H1 (cell line): ENCODE measurements at regions not wholly inside any gene's neighbourhood (a gene's known extent, or its start where the extent isn't known, plus 50 kb on each side); places are given as distances from the start of the nearest gene placed in this dataset.
"Not testable (repeated sequence)": the region's sequence is repeated elsewhere in the genome, so short reads cannot be mapped to it uniquely, and the experiment has no call there.

Experiments used
- CTCF ChIA-PET: fragments of 300-600 bp; sonication (Branson Sonifier 250); formaldehyde crosslinking; loops from one replicate; lab custom pipeline; 2021; ENCODE audit not compliant: partially characterized antibody; lab: Charles Lee
- POLR2A ChIA-PET: fragments of 300-600 bp; sonication (Branson Sonifier 250); formaldehyde crosslinking; loops from one replicate; lab custom pipeline; 2021; ENCODE audit warnings: inconsistent platforms; ENCODE audit not compliant: partially characterized antibody; lab: Charles Lee
- DNase-seq, 2 experiments: peaks; one replicate each; pipeline versions ENCODE4 v3.0.0 to v3.0.0-alpha.2; 2010 to 2022; ENCODE audit warnings: low spot score in 2 of 2, low read depth in 1 of 2, mixed read lengths in 1 of 2
- FAIRE-seq: peaks from 2 replicates; lab custom pipeline; 2011; peaks lifted over from hg19 to GRCh38; lab: Jason Lieb, UNC
- H2AFZ ChIP-seq: 2 replicates; pipeline ENCODE4 v1.8.1; 2012; ENCODE audit warnings: low read length, inconsistent platforms
- H2AK5ac ChIP-seq: 2 replicates; pipeline ENCODE4 v1.6.1; 2013; ENCODE audit warnings: low read depth, low read length
- H2BK120ac ChIP-seq: replicated peaks from 2 replicates; pipeline ENCODE3; 2013; ENCODE audit warnings: low read depth, low read length, inconsistent platforms
- H2BK12ac ChIP-seq: 2 replicates; pipeline ENCODE4 v1.6.1; 2013; ENCODE audit warnings: low read depth, low read length
- H2BK15ac ChIP-seq: 2 replicates; pipeline ENCODE4 v1.6.1; 2013; ENCODE audit warnings: low read length
- H2BK20ac ChIP-seq: 2 replicates; pipeline ENCODE4 v1.6.1; 2013; ENCODE audit warnings: low read length
- H2BK5ac ChIP-seq: 2 replicates; pipeline ENCODE4 v1.6.1; 2013; ENCODE audit warnings: low read depth, low read length
- H3K14ac ChIP-seq: 2 replicates; pipeline ENCODE4 v1.6.1; 2013; ENCODE audit warnings: inconsistent platforms; ENCODE audit not compliant: insufficient read length
- H3K18ac ChIP-seq: 2 replicates; pipeline ENCODE4 v1.6.1; 2013; ENCODE audit warnings: low read length; ENCODE audit errors: extremely low read depth
- H3K23ac ChIP-seq: 2 replicates; pipeline ENCODE4 v1.6.1; 2013; ENCODE audit warnings: inconsistent platforms; ENCODE audit not compliant: insufficient read length
- H3K23me2 ChIP-seq: 2 replicates; pipeline ENCODE4 v1.6.1; 2013; ENCODE audit warnings: low read depth, low read length
- H3K27ac ChIP-seq: 2 replicates; pipeline ENCODE4 v1.6.1; 2011; ENCODE audit warnings: low read depth, low read length, inconsistent platforms
- H3K27me3 ChIP-seq, 4 experiments: replicated peaks in 1 of 4; 1 replicate in 1 of 4; 2 replicates in 3 of 4; pipeline versions ENCODE4 v1.6.1 to v1.8.1; 2011 to 2013; ENCODE audit warnings: low read length in 3 of 4, mild to moderate bottlenecking in 3 of 4, inconsistent platforms in 2 of 4, mixed read lengths in 2 of 4, moderate library complexity in 1 of 4; ENCODE audit not compliant: control insufficient read depth in 3 of 4, insufficient read depth in 3 of 4; ENCODE audit errors: extremely low read depth in 1 of 4
- H3K36me3 ChIP-seq, 4 experiments: 2 replicates each; pipeline versions ENCODE4 v1.6.1 to v1.8.1; 2011 to 2013; ENCODE audit warnings: mild to moderate bottlenecking in 4 of 4, low read length in 3 of 4, moderate library complexity in 2 of 4, control low read depth in 1 of 4, inconsistent platforms in 1 of 4; ENCODE audit not compliant: insufficient read depth in 4 of 4, control insufficient read depth in 2 of 4
- H3K4ac ChIP-seq: replicated peaks from 2 replicates; pipeline ENCODE3; 2013; ENCODE audit warnings: low read length, low read depth, mixed read lengths, inconsistent platforms; ENCODE audit not compliant: insufficient read length
- H3K4me1 ChIP-seq, 4 experiments: replicated peaks in 1 of 4; 1 replicate in 1 of 4; 2 replicates in 3 of 4; pipeline versions ENCODE4 v1.6.1 to v1.8.1; 2011 to 2013; ENCODE audit warnings: low read length in 3 of 4, inconsistent platforms in 2 of 4, mixed read lengths in 1 of 4; ENCODE audit not compliant: insufficient read depth in 4 of 4, control insufficient read depth in 3 of 4
- H3K4me2 ChIP-seq, 2 experiments: 2 replicates each; pipeline versions ENCODE4 v1.6.1 to v1.8.1; 2011 to 2013; ENCODE audit warnings: low read depth in 2 of 2, low read length in 2 of 2, control low read depth in 1 of 2, inconsistent platforms in 1 of 2, mild to moderate bottlenecking in 1 of 2; ENCODE audit not compliant: insufficient read depth in 1 of 2
- H3K4me3 ChIP-seq, 4 experiments: fragments of 200-600, 300-600 bp in 1 of 4; sonication (generic), shearing (Covaris generic), sonication (Bioruptor Twin) in 1 of 4; 2 replicates each; pipeline versions ENCODE4 v1.5.1 to v1.8.1; 2011 to 2016; ENCODE audit warnings: low read length in 4 of 4, low read depth in 3 of 4, control low read depth in 2 of 4, inconsistent platforms in 2 of 4, mild to moderate bottlenecking in 2 of 4, mixed read lengths in 1 of 4, moderate library complexity in 1 of 4; ENCODE audit not compliant: insufficient read depth in 2 of 4; ENCODE audit errors: extremely low read depth in 1 of 4
- H3K56ac ChIP-seq: replicated peaks from 2 replicates; pipeline ENCODE3; 2013; ENCODE audit warnings: low read depth, mild to moderate bottlenecking, mixed read lengths, low read length, inconsistent platforms; ENCODE audit not compliant: insufficient read length
- H3K79me1 ChIP-seq: 2 replicates; pipeline ENCODE4 v1.6.1; 2013; ENCODE audit warnings: low read depth, low read length, control low read depth
- H3K79me2 ChIP-seq, 2 experiments: 2 replicates each; pipeline versions ENCODE4 v1.6.1 to v1.8.1; 2012 to 2013; ENCODE audit warnings: low read length in 2 of 2, mild to moderate bottlenecking in 2 of 2, inconsistent platforms in 1 of 2; ENCODE audit not compliant: insufficient read depth in 2 of 2, control insufficient read depth in 1 of 2
- H3K9ac ChIP-seq, 4 experiments: replicated peaks in 1 of 4; 1 replicate in 1 of 4; 2 replicates in 3 of 4; pipeline versions ENCODE4 v1.6.1 to v1.8.1; 2011 to 2013; ENCODE audit warnings: low read depth in 3 of 4, low read length in 3 of 4, control low read depth in 2 of 4, mild to moderate bottlenecking in 2 of 4, moderate library complexity in 2 of 4, inconsistent platforms in 1 of 4; ENCODE audit errors: extremely low read depth in 1 of 4
- H3K9me3 ChIP-seq, 2 experiments: 2 replicates each; pipeline versions ENCODE4 v1.6.1 to v1.8.1; 2012 to 2013; ENCODE audit warnings: mild to moderate bottlenecking in 2 of 2, moderate library complexity in 2 of 2, control low read depth in 1 of 2, inconsistent platforms in 1 of 2, low read depth in 1 of 2, low read length in 1 of 2, mixed read lengths in 1 of 2; ENCODE audit not compliant: insufficient read depth in 2 of 2
- H4K20me1 ChIP-seq, 2 experiments: replicated peaks in 1 of 2; 2 replicates each; pipeline versions ENCODE3 to v1.8.1; 2011 to 2013; ENCODE audit warnings: inconsistent platforms in 2 of 2, low read length in 2 of 2, mild to moderate bottlenecking in 1 of 2; ENCODE audit not compliant: insufficient read depth in 2 of 2, control insufficient read depth in 1 of 2
- H4K5ac ChIP-seq: 2 replicates; pipeline ENCODE4 v1.6.1; 2013; ENCODE audit warnings: low read length, low read depth, mixed read lengths, inconsistent platforms; ENCODE audit not compliant: insufficient read length
- H4K8ac ChIP-seq: 2 replicates; pipeline ENCODE4 v1.8.0; 2013; ENCODE audit warnings: mild to moderate bottlenecking, moderate library complexity, low read length, inconsistent platforms; ENCODE audit not compliant: insufficient read depth; ENCODE audit errors: extremely low read depth
- H4K91ac ChIP-seq: replicated peaks from 2 replicates; pipeline ENCODE3; 2013; ENCODE audit warnings: low read length, mixed read lengths, inconsistent platforms; ENCODE audit not compliant: insufficient read length
- EP300 ChIP-seq, 2 experiments: IDR thresholded peaks; 1 replicate in 1 of 2; 2 replicates in 1 of 2; pipeline ENCODE4 v1.6.1; 2011 to 2012; ENCODE audit warnings: low read depth in 2 of 2, low read length in 2 of 2, mild to moderate bottlenecking in 2 of 2, borderline replicate concordance in 1 of 2, inconsistent platforms in 1 of 2, moderate library complexity in 1 of 2
- JUND ChIP-seq: IDR thresholded peaks from 2 replicates; pipeline ENCODE4 v1.6.1; 2011; ENCODE audit warnings: mild to moderate bottlenecking, improper control_type of control experiment, low read length
- KDM1A ChIP-seq: fragments of 200-600, 300-600 bp; sonication (generic); IDR thresholded peaks from 2 replicates; pipeline ENCODE4 v1.7.1; 2016; ENCODE audit warnings: mild to moderate bottlenecking, low read length, borderline replicate concordance
- POLR2A ChIP-seq, 2 experiments: IDR thresholded peaks; 1 replicate in 1 of 2; 2 replicates in 1 of 2; pipeline ENCODE4 v1.6.1; 2011; ENCODE audit warnings: low read depth in 2 of 2, low read length in 2 of 2, mild to moderate bottlenecking in 2 of 2; ENCODE audit errors: control extremely low read depth in 1 of 2
- RAD21 ChIP-seq, 2 experiments: IDR thresholded peaks in 1 of 2; conservative IDR thresholded peaks in 1 of 2; 2 replicates each; pipeline ENCODE4 v1.6.1; 2011; ENCODE audit warnings: low read depth in 2 of 2, low read length in 2 of 2, improper control_type of control experiment in 1 of 2, inconsistent platforms in 1 of 2, mild to moderate bottlenecking in 1 of 2, moderate library complexity in 1 of 2

DNA sequence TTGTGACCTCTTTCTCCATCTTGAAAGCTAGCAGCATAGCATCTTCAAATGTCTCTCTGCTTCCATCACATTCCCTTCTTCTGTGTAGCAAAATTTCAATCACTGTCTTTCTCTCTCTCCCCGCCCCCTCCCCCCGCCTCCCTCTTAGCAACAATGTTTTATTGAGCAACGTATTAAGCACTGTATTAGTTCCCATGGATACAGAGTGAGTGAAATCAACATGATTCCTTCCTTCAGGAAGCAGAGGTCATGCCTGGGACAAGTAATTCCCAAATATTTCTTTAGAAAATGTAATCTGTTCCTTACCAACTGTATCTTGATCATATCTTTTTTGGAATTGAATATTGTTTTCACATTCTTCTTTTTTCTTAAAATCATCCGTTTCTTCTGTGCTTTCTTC, 373.7 kb upstream of the NECTIN3 start (continued):
- TF ChIP-seq EP300 (IDR thresholded peaks at IDR 0.05; ENCODE audit: borderline replicate concordance in 1 of 2, low read depth in 2 of 2, low read length in 2 of 2) (no peak), POLR2A (IDR thresholded peaks at IDR 0.05; ENCODE audit: control extremely low read depth in 1 of 2, low read depth in 2 of 2, low read length in 2 of 2) (no peak), JUND (no peak), KDM1A (no peak), RAD21 (IDR thresholded peaks at IDR 0.05 in 1 of 2, conservative IDR thresholded peaks at IDR 0.05 in 1 of 2; ENCODE audit: low read depth in 2 of 2, low read length in 2 of 2) (no peak)

- H2BK12ac ChIP-seq, H3K23ac ChIP-seq, H2BK20ac ChIP-seq, CTCF ChIA-PET, H3K79me1 ChIP-seq, H4K20me1 ChIP-seq, H3K56ac ChIP-seq, H3K4ac ChIP-seq, H3K27ac ChIP-seq, H2BK15ac ChIP-seq, H3K36me3 ChIP-seq, H3K18ac ChIP-seq, H4K91ac ChIP-seq, H3K14ac ChIP-seq, H2BK120ac ChIP-seq, H3K79me2 ChIP-seq, FAIRE-seq, H3K4me3 ChIP-seq, H3K4me2 ChIP-seq, H3K23me2 ChIP-seq, POLR2A ChIA-PET, DNase-seq, H3K4me1 ChIP-seq, H2AK5ac ChIP-seq, H3K9ac ChIP-seq, H2AFZ ChIP-seq, H2BK5ac ChIP-seq, H3K27me3 ChIP-seq, H4K8ac ChIP-seq, H4K5ac ChIP-seq: not testable (repeated sequence)
- peaks cover 0 to 11% of the 10 kb centered on the region in 2 experiments; a peak in 2 of 4 replicates for H3K9me3 ChIP-seq
Measured at GRCh38 chr3:110704332-110704731, 367.3 kb upstream of the NECTIN3 start.
